Neural cell (in vitro differentiated cells): ENCODE measurements at regions not wholly inside any gene's neighbourhood (a gene's known extent, or its start where the extent isn't known, plus 50 kb on each side); places are given as distances from the start of the nearest gene placed in this dataset.

Source experiments
- H2AFZ ChIP-seq: fragments of 200-600, 300-800 bp; sonication (generic), shearing (Covaris generic); 2 replicates; pipeline ENCODE4 v1.6.0; 2014; ENCODE audit warnings: low read depth, mild to moderate bottlenecking, antibody characterized with exemption, low read length, moderate library complexity
- H3F3A ChIP-seq: fragments of 200-600 bp; shearing (Covaris generic); 2 replicates; pipeline ENCODE4 v1.6.1; 2016; ENCODE audit warnings: mild to moderate bottlenecking, moderate library complexity, mixed read lengths, antibody characterized with exemption, low read length; ENCODE audit not compliant: insufficient read depth, poor library complexity, severe bottlenecking
- H3K27ac ChIP-seq: fragments of 200-600, 300-800 bp; sonication (generic), shearing (Covaris generic); 2 replicates; pipeline ENCODE4 v1.5.1; 2014; ENCODE audit warnings: mild to moderate bottlenecking, low read length, moderate library complexity
- H3K27me3 ChIP-seq: fragments of 300-800, 200-600 bp; sonication (generic), shearing (Covaris generic); 2 replicates; pipeline ENCODE4 v1.6.0; 2014; ENCODE audit warnings: mild to moderate bottlenecking, low read depth, low read length, moderate library complexity; ENCODE audit not compliant: insufficient read depth
- H3K36me3 ChIP-seq: fragments of 300-800, 200-600 bp; sonication (generic), shearing (Covaris generic); 2 replicates; pipeline ENCODE4 v1.5.1; 2014; ENCODE audit warnings: mild to moderate bottlenecking, antibody characterized with exemption, low read length, moderate library complexity; ENCODE audit not compliant: insufficient read depth
- H3K4me2 ChIP-seq: fragments of 300-800, 200-600 bp; sonication (generic), shearing (Covaris generic); 2 replicates; pipeline ENCODE4 v1.6.0; 2014; ENCODE audit warnings: mild to moderate bottlenecking, low read length
- H3K4me3 ChIP-seq: fragments of 300-800, 200-600 bp; sonication (generic), shearing (Covaris generic); 2 replicates; pipeline ENCODE4 v1.5.1; 2014; ENCODE audit warnings: mild to moderate bottlenecking, low read length, moderate library complexity
- H3K79me2 ChIP-seq: fragments of 200-600 bp; shearing (Covaris generic); replicated peaks from 2 replicates; pipeline ENCODE4 v1.6.0; 2014; ENCODE audit warnings: mild to moderate bottlenecking, low read length, moderate library complexity; ENCODE audit not compliant: insufficient read depth
- H3K9ac ChIP-seq: fragments of 300-800, 200-600 bp; sonication (generic), shearing (Covaris generic); 2 replicates; pipeline ENCODE4 v1.6.1; 2016; ENCODE audit warnings: mild to moderate bottlenecking, low read length, mixed read lengths
- H3K9me2 ChIP-seq: fragments of 200-600 bp; shearing (Covaris generic); 2 replicates; pipeline ENCODE4 v1.6.1; 2016; ENCODE audit warnings: mild to moderate bottlenecking, low read length, mixed read lengths; ENCODE audit not compliant: insufficient read depth
- H3K9me3 ChIP-seq: fragments of 200-600, 300-800 bp; sonication (generic), shearing (Covaris generic); 2 replicates; pipeline ENCODE4 v1.6.1; 2016; ENCODE audit warnings: mild to moderate bottlenecking, mixed run types, low read length, moderate library complexity, mixed read lengths
- H4K20me1 ChIP-seq: fragments of 200-600 bp; shearing (Covaris generic); 2 replicates; pipeline ENCODE4 v1.6.1; 2016; ENCODE audit warnings: mild to moderate bottlenecking, mixed run types; ENCODE audit not compliant: insufficient read depth
- EP300 ChIP-seq: fragments of 450-650 bp; conservative IDR thresholded peaks from 2 replicates; pipeline ENCODE4 v1.6.1; 2014; ENCODE audit warnings: antibody characterized with exemption, mild to moderate bottlenecking, moderate library complexity; ENCODE audit not compliant: poor library complexity, severe bottlenecking
- EZH2 ChIP-seq: fragments of 200-600, 300-800 bp; shearing (Covaris generic), sonication (generic); IDR thresholded peaks from 2 replicates; pipeline ENCODE4 v1.6.1; 2014; ENCODE audit warnings: antibody characterized with exemption, low read length, borderline replicate concordance, mild to moderate bottlenecking; ENCODE audit not compliant: insufficient read depth, poor library complexity, severe bottlenecking
- MXI1 ChIP-seq: fragments of 450-650 bp; conservative IDR thresholded peaks from 2 replicates; pipeline ENCODE4 v1.6.1; 2014; ENCODE audit warnings: antibody characterized with exemption, mild to moderate bottlenecking; ENCODE audit not compliant: poor library complexity, severe bottlenecking
- POLR2AphosphoS5 ChIP-seq: IDR thresholded peaks from 2 replicates; pipeline ENCODE4 v1.6.1; 2012
- RAD21 ChIP-seq: fragments of 450-650 bp; conservative IDR thresholded peaks from 2 replicates; pipeline ENCODE4 v1.6.1; 2014; ENCODE audit warnings: antibody characterized with exemption, mild to moderate bottlenecking, moderate library complexity
- SMC3 ChIP-seq: fragments of 450-650 bp; conservative IDR thresholded peaks from 2 replicates; pipeline ENCODE4 v1.6.1; 2014; ENCODE audit warnings: antibody characterized with exemption, mild to moderate bottlenecking, moderate library complexity; ENCODE audit not compliant: poor library complexity
- TAF1 ChIP-seq: IDR thresholded peaks from 2 replicates; pipeline ENCODE4 v1.6.1; 2012; ENCODE audit warnings: low read depth
- TF ChIP-seq, protein P1 (sequence below): IDR thresholded peaks from 2 replicates; pipeline ENCODE4 v1.6.1; 2012; ENCODE audit warnings: borderline replicate concordance
- TF ChIP-seq, protein P2 (sequence below): fragments of 450-650 bp; IDR thresholded peaks from 2 replicates; pipeline ENCODE4 v1.5.1; 2014; ENCODE audit warnings: antibody characterized with exemption, mild to moderate bottlenecking, moderate library complexity; ENCODE audit not compliant: poor library complexity, severe bottlenecking

GRCh38 chr4:27217261-27217769 is 356.7 kb downstream of the STIM2 start:
- Histone ChIP-seq H3K9me2 (no peaks in the 10 kb centered on the region), H3K36me3 (no peaks in the 10 kb centered on the region), H3F3A (no peaks in the 10 kb centered on the region), H3K79me2 (no peaks in the 10 kb centered on the region), H3K27ac (no peak overlapping the region), H4K20me1 (no peaks in the 10 kb centered on the region), H3K9ac (no peak overlapping the region), H3K9me3 (no peaks in the 10 kb centered on the region), H3K27me3 (no peaks in the 10 kb centered on the region), H3K4me2 (no peak overlapping the region), H3K4me3 (no peak overlapping the region), H2AFZ (no peak overlapping the region)
- TF ChIP-seq EP300: no peak
- TF ChIP-seq RAD21: no peak

DNA sequence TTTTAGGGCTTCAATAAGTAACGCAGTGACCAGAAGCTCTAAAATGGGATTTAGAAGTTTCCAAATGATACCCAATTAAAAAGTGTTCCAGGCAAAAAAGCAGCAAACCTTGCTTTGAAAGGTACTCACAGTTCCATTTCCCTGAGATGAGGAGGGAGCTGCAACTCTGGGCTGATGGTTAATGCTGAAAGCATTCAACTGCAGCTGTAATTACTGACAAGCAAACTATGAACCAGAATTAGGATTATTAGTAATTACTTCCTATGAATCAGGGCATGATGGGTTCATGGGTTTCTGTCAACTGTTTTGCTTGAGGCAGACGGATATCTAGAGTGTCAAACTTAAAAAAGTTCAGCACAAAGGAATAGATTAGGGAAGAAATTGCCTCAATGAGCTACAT is 357.4 kb downstream of the STIM2 start:
- no peak overlapping the region for H3K4me3 ChIP-seq
- no peak overlapping the region for H3K9ac ChIP-seq
- no peaks in the 10 kb centered on the region for H3K9me2 ChIP-seq
- H3K9me3 ChIP-seq: no peaks in the 10 kb centered on the region
- H3K36me3 ChIP-seq: no peaks in the 10 kb centered on the region
- no peak overlapping the region for H3K27ac ChIP-seq
- H3K27me3 ChIP-seq: no peaks in the 10 kb centered on the region
- H2AFZ ChIP-seq: no peak overlapping the region
- TF ChIP-seq TAF1: no peak
- TF ChIP-seq, protein P1, sequence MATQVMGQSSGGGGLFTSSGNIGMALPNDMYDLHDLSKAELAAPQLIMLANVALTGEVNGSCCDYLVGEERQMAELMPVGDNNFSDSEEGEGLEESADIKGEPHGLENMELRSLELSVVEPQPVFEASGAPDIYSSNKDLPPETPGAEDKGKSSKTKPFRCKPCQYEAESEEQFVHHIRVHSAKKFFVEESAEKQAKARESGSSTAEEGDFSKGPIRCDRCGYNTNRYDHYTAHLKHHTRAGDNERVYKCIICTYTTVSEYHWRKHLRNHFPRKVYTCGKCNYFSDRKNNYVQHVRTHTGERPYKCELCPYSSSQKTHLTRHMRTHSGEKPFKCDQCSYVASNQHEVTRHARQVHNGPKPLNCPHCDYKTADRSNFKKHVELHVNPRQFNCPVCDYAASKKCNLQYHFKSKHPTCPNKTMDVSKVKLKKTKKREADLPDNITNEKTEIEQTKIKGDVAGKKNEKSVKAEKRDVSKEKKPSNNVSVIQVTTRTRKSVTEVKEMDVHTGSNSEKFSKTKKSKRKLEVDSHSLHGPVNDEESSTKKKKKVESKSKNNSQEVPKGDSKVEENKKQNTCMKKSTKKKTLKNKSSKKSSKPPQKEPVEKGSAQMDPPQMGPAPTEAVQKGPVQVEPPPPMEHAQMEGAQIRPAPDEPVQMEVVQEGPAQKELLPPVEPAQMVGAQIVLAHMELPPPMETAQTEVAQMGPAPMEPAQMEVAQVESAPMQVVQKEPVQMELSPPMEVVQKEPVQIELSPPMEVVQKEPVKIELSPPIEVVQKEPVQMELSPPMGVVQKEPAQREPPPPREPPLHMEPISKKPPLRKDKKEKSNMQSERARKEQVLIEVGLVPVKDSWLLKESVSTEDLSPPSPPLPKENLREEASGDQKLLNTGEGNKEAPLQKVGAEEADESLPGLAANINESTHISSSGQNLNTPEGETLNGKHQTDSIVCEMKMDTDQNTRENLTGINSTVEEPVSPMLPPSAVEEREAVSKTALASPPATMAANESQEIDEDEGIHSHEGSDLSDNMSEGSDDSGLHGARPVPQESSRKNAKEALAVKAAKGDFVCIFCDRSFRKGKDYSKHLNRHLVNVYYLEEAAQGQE: no peak
- TF ChIP-seq, protein P2, sequence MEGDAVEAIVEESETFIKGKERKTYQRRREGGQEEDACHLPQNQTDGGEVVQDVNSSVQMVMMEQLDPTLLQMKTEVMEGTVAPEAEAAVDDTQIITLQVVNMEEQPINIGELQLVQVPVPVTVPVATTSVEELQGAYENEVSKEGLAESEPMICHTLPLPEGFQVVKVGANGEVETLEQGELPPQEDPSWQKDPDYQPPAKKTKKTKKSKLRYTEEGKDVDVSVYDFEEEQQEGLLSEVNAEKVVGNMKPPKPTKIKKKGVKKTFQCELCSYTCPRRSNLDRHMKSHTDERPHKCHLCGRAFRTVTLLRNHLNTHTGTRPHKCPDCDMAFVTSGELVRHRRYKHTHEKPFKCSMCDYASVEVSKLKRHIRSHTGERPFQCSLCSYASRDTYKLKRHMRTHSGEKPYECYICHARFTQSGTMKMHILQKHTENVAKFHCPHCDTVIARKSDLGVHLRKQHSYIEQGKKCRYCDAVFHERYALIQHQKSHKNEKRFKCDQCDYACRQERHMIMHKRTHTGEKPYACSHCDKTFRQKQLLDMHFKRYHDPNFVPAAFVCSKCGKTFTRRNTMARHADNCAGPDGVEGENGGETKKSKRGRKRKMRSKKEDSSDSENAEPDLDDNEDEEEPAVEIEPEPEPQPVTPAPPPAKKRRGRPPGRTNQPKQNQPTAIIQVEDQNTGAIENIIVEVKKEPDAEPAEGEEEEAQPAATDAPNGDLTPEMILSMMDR: no peak
- no peak for TF ChIP-seq EP300
- no peak for TF ChIP-seq EZH2
- no peak for TF ChIP-seq SMC3
- no peak for TF ChIP-seq POLR2AphosphoS5
- no peak for TF ChIP-seq MXI1
- H4K20me1 ChIP-seq: no peaks in the 10 kb centered on the region
- no peaks in the 10 kb centered on the region for H3F3A ChIP-seq
- H3K79me2 ChIP-seq: no peaks in the 10 kb centered on the region
- H3K4me2 ChIP-seq: no peak overlapping the region

GRCh38 chr4:27223326-27223725 is 362.7 kb downstream of the STIM2 start:
- Histone ChIP-seq H3K27ac (no peak overlapping the region), H3K36me3 (no peaks in the 10 kb centered on the region), H4K20me1 (no peaks in the 10 kb centered on the region), H3K9me3 (no peaks in the 10 kb centered on the region), H3K9me2 (no peaks in the 10 kb centered on the region), H3K79me2 (no peaks in the 10 kb centered on the region), H3K27me3 (no peaks in the 10 kb centered on the region), H3K4me2 (no peak overlapping the region), H3F3A (no peaks in the 10 kb centered on the region), H3K9ac (no peak overlapping the region), H3K4me3 (no peak overlapping the region), H2AFZ (no peak overlapping the region)
- TF ChIP-seq, protein P1: no peak
